GM19043 (cell line): ENCODE measurements at regions not wholly inside any gene's neighbourhood (a gene's known extent, or its start where the extent isn't known, plus 50 kb on each side); places are given as distances from the start of the nearest gene placed in this dataset.

Experiments used
- ATAC-seq: cut with Tn5 transposase; IDR thresholded peaks from one replicate; pipeline ENCODE4 v1.9.1; 2021; ENCODE audit warnings: low read depth; ENCODE audit not compliant: unreplicated experiment

DNA sequence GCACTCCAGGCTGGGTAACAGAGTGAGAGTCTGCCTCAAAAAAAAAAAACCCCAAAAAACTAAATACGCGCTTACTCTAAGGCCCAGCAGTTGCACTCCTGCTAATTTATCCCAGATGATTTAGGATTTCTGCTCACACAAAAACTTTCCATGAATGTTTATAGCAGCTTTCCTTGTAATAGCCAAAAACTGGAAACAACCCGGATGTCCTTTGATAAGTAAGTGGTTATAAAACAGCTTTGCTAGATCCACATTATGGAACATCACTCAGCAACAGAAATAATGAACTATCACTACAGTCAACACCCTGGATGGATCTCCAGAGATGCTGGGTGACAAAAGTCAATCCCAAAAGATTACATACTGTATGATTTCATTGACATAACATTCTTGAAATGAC lies 220.4 kb upstream of the JARID2 start:
- no peak for ATAC-seq

DNA sequence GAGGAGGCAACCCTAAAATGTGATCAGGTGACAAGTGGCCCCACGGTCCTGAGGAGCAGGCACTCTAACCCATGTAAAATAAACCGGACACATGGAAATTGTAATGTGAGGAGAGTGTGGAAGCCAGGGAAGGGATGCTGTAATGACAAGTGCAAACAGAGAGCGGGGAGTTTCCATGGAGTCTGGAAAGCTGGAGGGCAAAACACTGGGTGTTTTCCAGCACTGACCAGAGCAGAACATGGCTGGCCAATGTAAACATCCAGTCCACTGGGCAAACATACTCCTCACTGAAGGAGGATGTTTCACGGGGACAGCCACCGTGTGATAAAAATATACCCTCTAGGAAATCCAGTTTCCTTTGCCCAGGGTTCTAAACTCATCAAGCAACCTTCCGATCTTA lies 219.0 kb upstream of the JARID2 start:
- no peak for ATAC-seq

DNA sequence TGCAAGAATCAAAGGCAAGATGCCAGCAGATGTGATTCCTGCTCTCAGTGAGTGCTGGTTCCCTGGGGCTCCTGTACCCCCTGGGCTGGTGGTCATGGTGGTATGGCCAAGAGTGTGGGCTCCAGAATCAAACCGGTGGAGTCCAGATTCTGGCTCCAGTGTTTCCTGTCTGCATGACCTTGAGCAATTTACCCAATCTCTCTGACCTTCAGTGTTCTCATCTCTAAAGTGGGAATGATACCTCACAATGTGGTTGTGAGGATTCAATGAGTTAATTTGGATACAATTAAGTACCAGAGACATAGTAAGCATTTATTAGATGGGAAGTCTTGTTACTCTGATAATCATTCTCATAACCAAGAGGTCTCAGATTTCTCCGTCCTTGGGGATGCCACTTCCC lies 218.4 kb upstream of the JARID2 start:
- ATAC-seq, result no peak

DNA sequence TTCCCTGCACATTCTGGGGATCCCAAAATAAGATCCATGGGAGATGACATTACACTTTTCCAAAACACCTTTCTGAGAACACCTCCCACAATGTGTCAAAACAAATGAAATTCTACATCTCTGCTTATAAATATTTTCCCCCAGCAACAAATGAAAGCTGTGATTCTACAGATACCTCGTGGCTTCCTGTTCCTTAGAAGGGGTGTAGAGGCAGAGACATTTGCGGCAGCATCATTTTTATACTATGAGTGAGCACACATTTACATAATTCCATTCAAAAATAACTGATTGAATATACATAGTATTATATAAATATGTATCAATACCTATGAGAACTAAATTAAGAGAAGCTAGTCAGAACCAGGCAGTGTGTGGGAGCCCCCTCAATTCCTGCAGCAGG lies 213.9 kb upstream of the JARID2 start:
- no peak for ATAC-seq

DNA sequence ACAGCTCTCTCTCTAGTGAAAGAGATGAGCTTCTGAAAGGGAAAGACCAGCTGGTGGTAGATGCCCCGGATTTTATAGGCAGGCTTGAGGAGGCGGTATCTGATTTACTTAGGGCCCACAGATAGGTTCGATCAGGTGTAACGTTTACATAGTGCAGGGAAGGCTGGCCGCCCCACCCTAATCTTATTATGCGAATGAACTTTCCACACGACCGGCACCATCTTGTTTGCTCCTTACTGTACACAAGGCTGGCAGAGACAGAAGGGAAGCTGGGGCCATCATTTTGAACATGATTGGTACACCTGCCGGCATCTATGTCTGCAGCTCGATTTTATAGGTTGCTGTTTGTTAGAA lies 212.0 kb upstream of the JARID2 start:
- no peak for ATAC-seq

DNA sequence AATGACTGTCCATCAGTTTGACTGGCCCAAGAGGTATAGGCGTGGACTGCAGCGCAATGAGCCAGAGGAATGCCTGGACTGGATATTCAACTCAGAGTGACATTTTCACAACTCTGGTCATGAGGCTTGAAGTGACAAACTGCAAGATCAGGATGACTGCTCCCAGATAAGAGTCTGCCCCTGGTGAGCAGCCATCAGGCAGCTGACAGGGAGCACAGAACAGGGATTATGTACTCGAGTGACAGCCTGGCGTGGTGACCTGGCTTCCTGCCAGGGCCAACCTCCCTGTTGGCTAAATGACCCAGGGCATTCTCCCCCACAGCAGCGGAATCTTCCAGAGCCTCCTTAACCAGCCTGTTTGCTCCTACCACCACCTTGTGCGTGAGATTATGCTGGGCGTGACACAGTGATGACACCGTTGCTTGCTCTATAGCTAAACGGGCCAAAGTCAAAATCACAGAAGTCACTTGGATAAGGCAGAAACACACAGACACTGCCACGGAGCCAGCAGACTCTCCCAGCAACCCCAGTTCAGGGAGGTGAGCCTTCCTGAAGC lies 209.1 kb upstream of the JARID2 start:
- no peak for ATAC-seq

DNA sequence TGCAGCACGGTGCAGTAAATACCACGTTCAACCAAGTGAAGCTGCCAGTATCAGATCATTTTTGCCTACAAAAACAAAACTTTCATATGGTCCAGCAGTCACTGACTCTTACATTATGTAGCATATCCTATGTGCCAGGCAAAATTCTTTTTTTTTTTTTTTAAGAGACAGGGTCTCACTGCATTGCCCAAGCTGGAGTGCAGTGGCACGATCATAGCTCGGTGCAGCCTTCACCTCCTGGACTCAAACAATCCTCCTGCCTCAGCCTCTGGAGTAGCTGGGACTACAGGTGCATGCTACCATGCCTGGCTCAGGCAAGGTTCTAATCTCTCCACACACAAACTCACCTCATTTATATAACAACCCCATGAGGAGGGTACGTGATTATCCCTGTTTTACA lies 208.6 kb upstream of the JARID2 start:
- ATAC-seq, result no peak

DNA sequence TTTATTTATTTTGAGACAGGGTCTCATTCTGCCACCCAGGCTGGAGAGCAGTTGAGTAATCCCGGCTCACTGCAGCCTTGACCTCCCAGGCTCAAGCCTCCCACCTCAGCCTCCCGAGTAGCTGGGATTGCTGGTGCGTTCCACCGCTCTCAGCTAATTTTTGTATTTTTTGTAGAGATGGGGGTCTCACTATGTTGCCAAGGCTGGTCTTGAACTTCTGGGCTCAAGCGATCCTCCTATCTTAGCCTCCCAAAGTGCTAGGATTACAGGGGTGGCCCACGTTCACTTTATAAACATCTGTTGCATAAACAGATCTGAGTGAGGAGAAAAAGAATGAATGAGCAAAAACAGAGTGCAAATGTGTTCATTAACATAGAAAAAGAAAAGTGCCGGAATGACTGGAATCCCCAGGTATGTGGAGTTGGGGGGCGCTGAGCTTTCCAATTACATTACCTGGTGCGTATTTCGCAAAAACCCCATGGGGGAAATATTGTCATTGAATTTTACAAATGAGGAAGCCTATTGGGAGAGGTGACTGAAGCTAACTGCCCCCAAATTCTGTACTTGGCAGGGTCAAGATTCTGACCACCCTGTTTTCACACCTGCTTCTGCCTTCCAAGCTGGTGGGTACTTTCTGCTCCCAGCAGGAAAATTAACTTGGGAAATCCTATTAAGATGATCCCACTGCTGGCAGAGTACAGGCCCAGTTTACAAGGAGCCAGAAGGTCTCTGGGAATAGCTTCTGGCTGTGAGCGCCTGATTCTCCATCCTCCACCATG lies 207.7 kb upstream of the JARID2 start:
- no peak for ATAC-seq

DNA sequence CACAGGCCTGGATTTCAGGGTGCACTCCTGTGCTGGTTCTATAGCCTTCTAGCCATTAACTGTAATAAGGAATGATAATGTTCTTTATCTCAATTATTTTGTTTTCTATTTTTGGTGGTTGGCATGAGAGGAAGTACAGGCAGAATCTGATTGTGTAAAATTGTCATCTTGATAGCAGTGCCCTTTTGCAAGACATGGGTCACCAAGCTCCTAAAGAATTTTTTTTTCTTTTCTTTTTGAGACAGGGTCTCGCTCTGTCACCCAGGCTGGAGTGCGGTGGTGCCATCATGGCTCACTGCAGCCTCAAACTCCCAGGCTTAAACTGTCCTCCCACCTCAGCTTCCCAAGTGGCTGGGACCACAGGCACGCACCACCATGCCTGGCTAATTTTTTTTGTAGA lies 206.7 kb upstream of the JARID2 start:
- no peak for ATAC-seq

DNA sequence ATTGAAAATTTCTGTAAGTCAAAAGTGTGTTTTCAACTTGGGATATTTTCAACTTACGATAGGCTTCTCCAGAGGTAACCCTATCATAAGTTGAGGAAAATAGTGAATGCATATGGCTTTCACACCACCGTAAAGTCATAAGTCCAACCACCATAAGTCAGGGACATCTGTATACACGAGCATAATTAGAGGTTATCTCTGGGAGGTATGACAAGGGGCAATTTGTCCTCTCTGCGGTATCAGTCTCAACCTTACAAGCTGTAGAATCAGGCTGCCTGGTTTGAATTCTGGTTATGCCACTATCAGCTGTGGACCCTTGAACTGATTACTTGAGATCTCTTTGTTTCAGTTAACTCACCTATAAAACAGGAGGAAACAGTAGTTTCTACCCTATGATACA lies 202.9 kb upstream of the JARID2 start:
- no peak for ATAC-seq

DNA sequence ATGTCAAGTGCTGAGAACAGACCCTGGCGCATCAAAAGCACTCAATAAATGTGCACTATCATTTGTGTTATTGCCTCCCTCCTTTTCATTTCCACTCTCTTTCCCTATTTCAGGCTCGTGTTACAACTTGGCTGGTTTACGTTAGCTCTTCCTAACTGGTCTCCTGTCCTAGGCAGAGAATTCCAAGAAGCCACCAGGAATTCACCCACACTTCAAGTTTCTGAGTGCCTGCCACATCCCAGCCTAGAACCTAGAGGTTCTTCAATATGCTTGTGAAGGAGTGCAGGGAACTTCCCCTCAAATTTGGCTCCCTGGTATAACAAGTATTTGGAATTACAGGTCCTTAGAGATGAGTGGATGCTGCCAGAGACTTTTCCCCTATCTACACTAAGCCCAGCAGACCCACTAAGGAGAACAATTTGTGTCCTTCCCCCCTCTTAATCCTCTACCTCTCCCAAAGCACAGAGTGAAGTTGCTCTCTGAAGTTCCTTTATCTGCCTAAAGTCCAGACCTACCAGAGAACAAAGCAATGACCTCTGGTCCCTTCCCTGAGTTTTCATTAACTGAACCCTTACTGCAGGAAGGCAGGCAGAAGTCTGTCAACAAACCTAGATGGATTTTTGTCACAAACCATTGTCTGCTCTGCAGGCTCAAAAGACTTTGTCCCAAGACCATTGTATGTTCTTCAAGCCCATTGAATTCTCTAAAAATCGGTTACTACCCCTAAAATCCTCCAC lies 201.6 kb upstream of the JARID2 start:
- ATAC-seq, result no peak

DNA sequence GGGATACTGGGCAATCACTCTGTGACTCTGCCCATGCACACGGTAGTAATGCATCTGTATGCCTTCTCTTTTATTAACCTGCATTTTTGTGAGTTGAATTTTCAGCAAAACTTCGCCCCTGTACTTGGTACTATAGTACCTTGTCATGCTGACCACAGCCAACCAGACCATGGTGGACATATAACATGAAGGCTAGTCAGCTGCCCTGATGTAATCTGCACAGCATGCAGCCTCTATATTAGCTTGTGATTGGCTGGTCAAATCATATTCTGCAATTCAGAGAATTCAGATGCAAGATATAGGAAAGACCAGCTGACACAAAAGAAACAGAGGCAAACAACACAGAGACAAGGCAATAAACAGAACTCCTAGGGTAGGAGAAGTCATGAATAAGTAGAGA lies 200.9 kb upstream of the JARID2 start:
- ATAC-seq, result no peak

DNA sequence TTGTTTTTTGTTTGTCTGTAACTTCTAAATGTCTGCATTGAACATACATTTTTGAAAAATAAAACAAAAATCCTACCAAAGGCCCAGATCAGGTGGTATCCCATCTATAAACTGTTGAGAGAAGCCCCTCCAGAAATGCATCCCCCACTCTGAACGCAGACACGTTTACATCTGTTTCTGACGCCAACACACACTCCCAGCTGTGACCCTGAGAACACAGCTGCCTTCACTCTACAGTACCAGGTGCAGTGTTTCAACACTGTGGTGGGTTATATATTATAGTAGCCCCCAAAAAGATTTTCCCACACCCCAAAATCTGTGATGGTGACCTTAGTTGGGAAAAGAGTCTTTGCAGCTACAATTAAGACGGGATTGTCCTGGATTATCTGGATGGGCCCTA lies 199.1 kb upstream of the JARID2 start:
- ATAC-seq, result no peak

DNA sequence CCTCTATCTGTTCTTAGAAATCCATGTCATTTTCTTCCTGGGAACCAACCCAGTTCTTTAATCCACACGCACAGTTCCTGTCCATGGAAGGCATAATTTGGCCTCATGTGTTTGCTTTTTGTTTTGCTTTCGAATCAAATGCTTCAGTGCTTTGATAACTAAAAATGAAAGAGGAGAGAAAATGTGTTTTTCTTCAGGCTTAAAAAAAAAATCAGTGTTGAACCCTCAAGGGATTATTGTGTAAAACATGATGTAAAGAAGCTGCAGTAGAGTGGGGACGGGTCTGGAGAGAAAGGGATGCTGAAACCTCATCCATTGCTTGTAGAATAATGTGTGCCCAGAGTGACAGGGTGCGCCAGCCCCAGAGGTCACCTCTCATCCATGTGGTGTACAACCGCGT lies 197.5 kb upstream of the JARID2 start:
- ATAC-seq, result no peak

DNA sequence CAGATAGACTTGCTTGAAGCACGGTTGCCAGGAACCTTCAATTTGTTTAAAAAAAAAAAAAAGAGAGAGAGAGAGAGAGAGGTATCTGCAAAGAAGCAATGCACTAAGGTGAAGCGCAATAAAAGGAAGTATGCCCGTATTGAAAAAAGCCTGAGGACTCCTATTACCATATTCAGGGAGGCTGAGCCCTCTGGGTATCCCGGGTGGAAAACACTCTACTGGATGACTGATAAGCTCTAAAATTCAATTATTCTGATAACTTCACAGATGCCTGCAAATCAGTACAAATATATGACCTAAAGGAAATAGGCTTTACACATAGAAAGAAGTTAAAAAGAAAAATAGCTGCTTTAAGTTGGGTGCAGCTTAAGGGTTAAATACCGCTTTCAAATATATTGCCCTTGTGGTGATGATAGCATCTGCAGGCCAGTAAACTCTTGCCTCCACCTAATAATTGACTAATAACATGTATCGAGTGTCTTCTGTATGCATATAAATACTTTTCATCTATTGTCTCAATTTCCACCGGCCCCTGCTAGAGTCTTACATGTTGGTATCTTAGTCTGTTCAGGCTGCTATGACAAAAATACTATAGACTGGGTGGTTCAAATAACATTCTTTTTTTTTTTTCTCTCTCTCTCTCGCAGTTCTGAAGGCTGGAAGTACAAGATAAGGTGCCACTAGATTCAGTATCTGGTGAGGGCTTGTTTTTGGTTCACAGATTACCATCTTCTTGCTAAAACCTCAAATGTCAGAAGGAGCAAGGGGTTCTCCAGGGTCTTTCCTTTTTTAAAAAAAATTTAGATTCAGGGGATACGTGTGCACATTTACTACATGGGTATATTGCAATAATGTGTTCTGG lies 187.4 kb upstream of the JARID2 start:
- no peak for ATAC-seq

DNA sequence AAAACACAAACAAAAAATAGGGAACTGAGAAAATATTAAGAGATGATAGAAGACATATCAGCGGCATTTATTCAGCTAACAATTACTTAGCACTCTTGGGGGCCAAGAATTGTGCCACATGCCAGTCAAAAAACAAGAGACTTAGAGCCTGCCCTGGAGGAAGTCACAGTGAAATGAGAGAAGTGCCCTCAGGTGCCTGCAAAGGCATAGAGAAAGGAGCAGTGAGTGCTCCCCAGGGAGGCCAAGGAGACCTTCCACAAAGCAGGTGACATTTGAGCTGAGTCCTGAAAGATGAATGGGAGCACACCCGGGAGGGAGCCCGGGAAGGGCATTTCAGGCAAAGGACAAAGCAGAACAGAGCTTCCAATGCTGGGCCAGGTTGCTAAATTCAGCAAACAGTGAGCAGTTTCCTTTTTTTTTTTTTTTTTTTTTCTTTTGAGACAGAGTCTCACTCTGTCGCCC lies 184.7 kb upstream of the JARID2 start:
- ATAC-seq, result no peak

DNA sequence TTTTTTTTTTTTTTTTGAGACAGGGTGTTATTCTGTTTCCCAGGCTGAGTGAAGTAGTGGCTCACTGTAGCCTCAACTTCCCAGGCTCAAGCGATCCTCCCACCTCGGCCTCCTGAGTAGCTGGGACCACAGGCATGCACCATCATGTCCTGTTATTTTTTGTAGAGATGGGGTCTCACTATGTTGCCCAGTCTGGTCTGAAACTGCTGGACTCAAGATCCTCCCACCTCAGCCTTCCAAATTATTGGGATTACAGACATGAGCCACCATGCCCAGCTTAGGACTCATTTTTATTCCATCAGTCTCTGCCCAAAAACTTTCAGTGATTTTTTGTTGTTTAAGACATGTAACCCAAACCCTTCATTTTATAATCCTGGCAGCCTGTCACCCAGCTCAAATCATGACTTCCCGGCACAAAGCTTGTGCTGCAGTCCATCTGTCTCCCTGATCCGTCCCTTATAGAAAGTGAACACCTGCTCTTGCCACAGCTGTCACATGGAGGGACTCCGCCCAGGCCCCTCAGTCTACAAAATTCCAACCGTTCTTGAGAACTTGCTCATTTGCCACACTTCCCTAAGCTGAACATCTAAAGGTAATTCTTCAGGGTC lies 183.9 kb upstream of the JARID2 start:
- ATAC-seq, result no peak

DNA sequence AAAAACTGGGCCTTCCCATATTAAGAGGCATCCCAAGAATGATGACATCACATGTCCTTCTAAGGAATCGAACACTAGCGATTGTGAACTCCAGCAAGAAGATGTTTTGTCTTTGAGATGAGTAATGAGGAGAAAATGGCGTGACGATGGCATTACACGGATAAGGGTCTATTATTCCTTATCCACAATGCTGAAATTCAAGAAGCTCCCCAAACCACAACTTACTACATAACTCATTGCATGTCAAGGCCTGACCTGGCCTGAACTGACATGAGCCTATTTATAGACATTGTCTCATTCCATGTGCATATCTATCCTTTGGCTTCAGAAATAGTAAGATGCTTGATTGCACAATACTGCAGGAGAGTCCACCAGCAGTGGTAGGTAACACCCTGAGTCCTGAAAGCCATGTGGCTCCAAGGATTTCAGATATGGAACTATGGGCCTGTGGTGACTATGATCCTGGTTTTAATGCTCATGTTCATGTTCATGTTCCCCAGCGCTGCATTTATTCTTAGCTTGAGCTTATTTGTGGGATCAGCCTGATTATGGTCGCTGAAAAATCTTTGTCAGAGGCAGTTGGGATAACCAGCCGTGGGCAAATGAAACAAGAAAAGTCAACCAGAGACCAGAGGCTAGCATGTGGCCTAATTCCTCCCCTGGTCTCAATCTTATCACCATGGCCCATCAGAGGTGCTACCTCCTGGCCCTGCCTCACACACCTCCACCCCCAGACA lies 183.2 kb upstream of the JARID2 start:
- ATAC-seq, result no peak

DNA sequence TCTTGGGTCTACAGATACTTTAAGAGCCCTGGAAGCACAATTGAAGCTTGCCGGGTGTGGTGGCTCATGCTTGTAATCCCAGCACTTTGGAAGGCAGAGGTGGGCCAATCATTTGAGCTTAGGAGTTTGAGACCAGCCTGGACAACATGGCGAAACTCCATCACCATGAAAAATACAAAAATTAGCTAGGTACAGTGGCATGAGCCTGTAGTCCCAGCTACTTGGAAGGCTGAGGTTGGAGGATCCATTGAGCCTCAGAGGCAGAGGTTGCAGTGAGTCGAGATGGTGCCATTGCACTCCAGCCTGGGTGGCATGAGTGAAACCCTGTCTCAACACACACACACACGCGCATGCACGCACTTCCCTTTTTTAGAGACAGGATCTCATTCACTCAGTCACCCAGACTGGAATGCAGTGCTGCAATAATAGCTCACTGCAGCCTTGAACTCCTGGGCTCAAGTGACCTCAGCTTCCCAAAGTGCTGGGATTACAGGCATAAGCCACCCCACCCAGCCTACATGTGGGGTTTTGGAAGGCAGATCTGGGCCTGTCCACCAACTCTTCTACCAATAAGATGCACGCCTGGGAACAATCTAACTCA lies 182.5 kb upstream of the JARID2 start:
- no peak for ATAC-seq
